ENCODE measurements at regions not wholly inside any gene's neighbourhood (a gene's known extent, or its start where the extent isn't known, plus 50 kb on each side); places are given as distances from the start of the nearest gene placed in this dataset.
A peak's percentile ranks its signal among the peaks of the same experiment; 100 is the strongest.

DNA sequence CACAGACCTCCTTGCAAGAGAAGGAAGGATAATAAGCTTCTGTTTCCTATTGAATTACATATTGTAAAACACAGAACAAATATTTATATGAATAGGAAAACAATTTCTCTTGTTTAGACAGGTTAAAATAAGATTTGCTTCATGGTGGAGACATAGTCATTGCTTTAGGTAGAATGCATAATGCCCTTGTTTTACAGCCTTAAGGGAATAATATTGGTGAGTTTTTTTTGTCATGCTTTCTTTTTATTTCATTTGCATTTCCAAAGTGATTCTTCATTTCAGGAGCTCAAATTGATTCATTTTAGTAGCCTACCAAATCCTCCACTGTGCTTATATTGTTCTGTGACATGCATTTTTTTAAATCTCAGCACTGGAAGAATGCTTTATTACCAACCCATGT lies 690.7 kb downstream of the OLFM4 start:
- no peaks in the 10 kb centered on the region for H3K27me3 ChIP-seq (ENCODE audit: control insufficient read depth, insufficient read depth, low read length)
- no peak overlapping the region for H3K4me3 ChIP-seq (ENCODE audit: low read length)
- H3K4me1 ChIP-seq (ENCODE audit: control insufficient read depth, low read depth, low read length), result no peaks in the 10 kb centered on the region
- H3K36me3 ChIP-seq (ENCODE audit: control insufficient read depth, low read depth, low read length), result no peaks in the 10 kb centered on the region
- H3K27ac ChIP-seq (ENCODE audit: low read length), result no peak overlapping the region
- H3K9me3 ChIP-seq (ENCODE audit: control insufficient read depth, low read depth, low read length), result no peaks in the 10 kb centered on the region
- no peak overlapping the region for H3K9ac ChIP-seq (ENCODE audit: low read length)

DNA sequence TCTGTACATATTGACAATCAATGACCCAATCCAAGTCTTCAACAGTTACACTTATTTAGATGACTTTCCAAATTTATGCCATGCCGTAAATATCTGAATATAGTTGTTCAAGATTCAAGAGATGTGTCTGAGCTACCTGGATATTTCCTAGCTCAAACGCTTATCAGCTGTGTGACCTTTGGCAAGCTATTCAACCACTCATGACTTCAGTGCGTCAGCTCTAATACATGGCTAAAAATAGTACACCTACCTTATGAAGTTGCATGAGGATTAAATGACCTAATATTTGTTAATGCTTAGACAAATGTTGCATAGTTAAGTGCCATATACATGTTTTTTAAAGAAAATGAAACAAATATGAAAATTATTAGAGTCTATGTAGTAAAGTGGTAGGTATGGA lies 704.1 kb downstream of the OLFM4 start:
- Histone ChIP-seq H3K9me3 (ENCODE audit: control insufficient read depth, low read depth, low read length) (no peaks in the 10 kb centered on the region), H3K27me3 (ENCODE audit: control insufficient read depth, insufficient read depth, low read length) (no peaks in the 10 kb centered on the region), H3K36me3 (ENCODE audit: control insufficient read depth, low read depth, low read length) (no peaks in the 10 kb centered on the region), H3K27ac (ENCODE audit: low read length) (no peak overlapping the region), H3K4me3 (ENCODE audit: low read length) (no peak overlapping the region), H3K4me1 (ENCODE audit: control insufficient read depth, low read depth, low read length) (no peaks in the 10 kb centered on the region), H3K9ac (ENCODE audit: low read length) (no peak overlapping the region)

DNA sequence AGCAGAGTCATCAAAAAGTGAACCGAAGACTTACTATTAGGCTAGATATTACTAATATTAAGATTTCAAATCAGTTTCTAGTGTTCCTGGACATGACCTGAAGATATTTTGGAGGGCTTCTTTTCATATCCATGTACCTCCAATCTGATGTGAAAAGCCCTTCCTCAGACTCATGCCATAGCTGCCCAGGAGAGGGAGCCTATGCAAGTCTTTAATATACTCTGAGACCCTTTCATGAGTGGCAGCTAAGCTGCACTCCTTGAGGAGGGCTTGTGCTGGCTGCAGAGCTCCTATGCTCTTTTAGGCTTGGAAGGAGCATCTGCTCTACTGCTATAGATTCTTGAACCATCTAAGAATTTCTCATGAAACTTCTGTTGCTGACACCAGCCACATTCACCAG lies 715.3 kb downstream of the OLFM4 start:
- Histone ChIP-seq H3K9ac (ENCODE audit: low read length) (no peak overlapping the region), H3K27me3 (ENCODE audit: control insufficient read depth, insufficient read depth, low read length) (no peaks in the 10 kb centered on the region), H3K9me3 (ENCODE audit: control insufficient read depth, low read depth, low read length) (no peaks in the 10 kb centered on the region), H3K36me3 (ENCODE audit: control insufficient read depth, low read depth, low read length) (no peaks in the 10 kb centered on the region), H3K4me1 (ENCODE audit: control insufficient read depth, low read depth, low read length) (no peaks in the 10 kb centered on the region), H3K27ac (ENCODE audit: low read length) (no peak overlapping the region), H3K4me3 (ENCODE audit: low read length) (no peak overlapping the region)

DNA sequence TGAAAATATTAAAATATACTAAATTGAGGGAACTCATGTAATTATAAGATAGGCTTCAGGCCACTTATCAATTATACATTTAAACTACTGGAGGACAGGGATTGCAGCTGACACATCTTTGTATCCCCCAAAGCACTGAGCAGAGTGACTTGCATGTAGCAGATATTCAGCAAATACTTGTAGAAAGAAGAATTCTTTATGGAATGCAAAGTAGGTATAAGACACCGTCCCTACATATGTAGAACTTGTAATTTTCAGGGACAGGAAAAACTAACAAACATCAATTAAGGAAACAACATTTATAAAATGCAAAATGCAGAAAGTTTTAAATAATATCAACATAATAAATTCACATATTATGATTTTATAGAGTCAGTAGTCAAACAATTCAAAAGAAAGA lies 719.2 kb downstream of the OLFM4 start:
- H3K9ac ChIP-seq (ENCODE audit: low read length), result no peak overlapping the region
- H3K4me3 ChIP-seq (ENCODE audit: low read length), result no peak overlapping the region
- no peak overlapping the region for H3K27ac ChIP-seq (ENCODE audit: low read length)
- H3K4me1 ChIP-seq (ENCODE audit: control insufficient read depth, low read depth, low read length), result no peaks in the 10 kb centered on the region
- no peaks in the 10 kb centered on the region for H3K36me3 ChIP-seq (ENCODE audit: control insufficient read depth, low read depth, low read length)
- H3K9me3 ChIP-seq (ENCODE audit: control insufficient read depth, low read depth, low read length), result no peaks in the 10 kb centered on the region
- H3K27me3 ChIP-seq (ENCODE audit: control insufficient read depth, insufficient read depth, low read length), result no peaks in the 10 kb centered on the region

DNA sequence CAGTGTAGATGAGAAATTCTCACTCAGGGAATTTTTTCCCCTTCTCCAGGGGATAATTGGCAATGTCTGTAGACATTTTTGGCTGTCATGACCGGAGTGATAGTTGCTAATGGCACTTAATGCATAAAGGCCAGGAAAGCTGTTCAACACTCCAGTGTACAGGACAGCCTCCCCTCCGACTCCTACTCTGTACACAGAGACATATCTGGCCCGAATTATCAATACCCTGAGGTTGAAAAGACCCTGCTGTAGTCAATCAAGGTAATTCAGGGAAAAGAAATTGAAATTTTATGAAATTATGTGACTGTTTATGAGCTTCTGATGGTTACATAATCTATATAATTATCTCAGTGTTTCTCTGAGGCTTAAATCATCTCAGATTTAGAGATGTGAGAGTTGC lies 720.7 kb downstream of the OLFM4 start:
- Histone ChIP-seq H3K4me1 (ENCODE audit: control insufficient read depth, low read depth, low read length) (no peaks in the 10 kb centered on the region), H3K4me3 (ENCODE audit: low read length) (no peak overlapping the region), H3K9ac (ENCODE audit: low read length) (no peak overlapping the region), H3K9me3 (ENCODE audit: control insufficient read depth, low read depth, low read length) (no peaks in the 10 kb centered on the region), H3K36me3 (ENCODE audit: control insufficient read depth, low read depth, low read length) (no peaks in the 10 kb centered on the region), H3K27me3 (ENCODE audit: control insufficient read depth, insufficient read depth, low read length) (no peaks in the 10 kb centered on the region), H3K27ac (ENCODE audit: low read length) (no peak overlapping the region)

DNA sequence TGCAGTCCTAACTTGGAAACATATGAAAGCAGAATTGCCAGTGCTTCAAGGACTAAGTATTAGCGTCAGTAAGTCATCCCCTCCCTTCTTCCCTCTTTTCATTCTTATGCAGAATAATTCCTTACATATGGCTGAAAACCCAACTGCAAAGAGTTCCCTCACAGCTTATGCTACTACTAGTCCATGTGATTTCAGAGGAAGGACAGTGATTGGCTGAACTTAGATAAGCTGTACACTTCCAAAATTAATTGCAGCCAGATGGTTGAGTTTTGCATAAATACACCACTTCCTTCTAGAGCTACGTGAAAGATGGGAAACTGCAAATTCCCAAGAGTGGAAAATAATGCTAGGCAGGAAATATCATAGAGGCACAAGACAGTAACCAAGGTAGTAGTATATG lies 730.4 kb downstream of the OLFM4 start:
- Histone ChIP-seq H3K27ac (ENCODE audit: low read length) (no peak overlapping the region), H3K4me1 (ENCODE audit: control insufficient read depth, low read depth, low read length) (peaks cover 7% of the 10 kb centered on the region), H3K9ac (ENCODE audit: low read length) (no peak overlapping the region), H3K27me3 (ENCODE audit: control insufficient read depth, insufficient read depth, low read length) (no peaks in the 10 kb centered on the region), H3K4me3 (ENCODE audit: low read length) (no peak overlapping the region), H3K36me3 (ENCODE audit: control insufficient read depth, low read depth, low read length) (no peaks in the 10 kb centered on the region), H3K9me3 (ENCODE audit: control insufficient read depth, low read depth, low read length) (no peaks in the 10 kb centered on the region)

DNA sequence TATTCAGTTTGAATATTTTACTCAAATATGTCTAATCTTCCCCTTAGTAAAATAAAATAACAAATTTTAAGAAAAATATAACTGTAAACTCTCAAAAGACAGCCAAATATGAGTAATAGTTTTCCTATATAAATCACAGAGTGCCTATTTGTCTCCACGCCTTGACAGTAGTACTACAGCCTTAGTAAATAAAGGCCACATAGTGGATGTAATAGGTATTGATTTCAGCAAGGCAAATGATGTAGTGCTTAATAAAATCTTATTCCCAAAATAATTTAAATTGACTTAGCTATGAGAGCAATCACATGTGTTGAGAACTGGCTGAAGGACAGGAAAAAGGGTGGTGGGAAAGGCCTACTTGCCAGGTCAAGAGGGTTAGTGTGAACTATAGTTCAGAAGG lies 747.2 kb downstream of the OLFM4 start:
- H3K36me3 ChIP-seq (ENCODE audit: control insufficient read depth, low read depth, low read length), result no peaks in the 10 kb centered on the region
- no peaks in the 10 kb centered on the region for H3K9me3 ChIP-seq (ENCODE audit: control insufficient read depth, low read depth, low read length)
- H3K4me1 ChIP-seq (ENCODE audit: control insufficient read depth, low read depth, low read length), result no peaks in the 10 kb centered on the region
- no peak overlapping the region for H3K27ac ChIP-seq (ENCODE audit: low read length)
- no peak overlapping the region for H3K9ac ChIP-seq (ENCODE audit: low read length)
- H3K27me3 ChIP-seq (ENCODE audit: control insufficient read depth, insufficient read depth, low read length), result no peaks in the 10 kb centered on the region
- H3K4me3 ChIP-seq (ENCODE audit: low read length), result no peak overlapping the region

DNA sequence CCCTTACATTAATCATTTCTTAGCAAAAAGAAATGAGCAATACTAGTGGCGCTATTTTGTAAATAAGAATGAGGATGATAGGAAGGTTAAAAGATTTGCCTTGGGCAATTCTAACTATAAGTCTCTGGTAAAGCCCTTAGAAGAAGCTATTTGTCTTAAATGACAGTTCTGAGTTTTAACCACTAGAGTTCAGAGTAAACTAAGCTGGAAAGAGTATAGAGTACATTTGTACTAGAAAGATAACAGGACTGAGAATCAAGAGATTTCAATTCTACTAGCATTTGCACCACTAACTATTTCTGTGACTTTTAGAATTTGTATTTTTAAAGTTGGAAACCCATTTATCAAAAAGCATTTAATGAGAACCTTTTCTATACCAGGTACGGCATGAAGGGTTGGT lies 750.3 kb downstream of the OLFM4 start:
- no peaks in the 10 kb centered on the region for H3K9me3 ChIP-seq (ENCODE audit: control insufficient read depth, low read depth, low read length)
- no peak overlapping the region for H3K9ac ChIP-seq (ENCODE audit: low read length)
- H3K4me1 ChIP-seq (ENCODE audit: control insufficient read depth, low read depth, low read length), result peaks cover 13% of the 10 kb centered on the region
- H3K27ac ChIP-seq (ENCODE audit: low read length), result no peak overlapping the region
- no peak overlapping the region for H3K4me3 ChIP-seq (ENCODE audit: low read length)
- no peaks in the 10 kb centered on the region for H3K36me3 ChIP-seq (ENCODE audit: control insufficient read depth, low read depth, low read length)
- H3K27me3 ChIP-seq (ENCODE audit: control insufficient read depth, insufficient read depth, low read length), result no peaks in the 10 kb centered on the region

DNA sequence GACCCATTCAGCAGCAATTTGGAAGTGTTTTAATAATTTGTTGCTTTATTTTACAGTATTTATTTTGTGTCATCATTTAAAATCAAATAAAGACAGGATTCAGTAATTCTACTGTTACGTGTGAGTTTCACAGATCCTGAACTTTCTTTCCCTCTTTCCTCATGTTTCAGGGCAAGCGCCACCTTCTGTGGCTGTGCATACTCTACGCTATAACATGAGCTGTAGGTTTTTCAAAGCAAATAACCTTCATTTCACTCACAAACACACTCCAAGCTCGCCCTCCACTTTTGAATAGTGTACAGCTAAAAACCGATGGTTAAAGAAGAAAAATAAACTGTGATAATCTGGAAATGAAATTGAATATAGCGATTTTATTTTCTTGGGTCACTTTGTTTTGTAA lies 753.3 kb downstream of the OLFM4 start:
- Histone ChIP-seq H3K9ac (ENCODE audit: low read length) (peak overlapping the region; percentile 16), H3K36me3 (ENCODE audit: control insufficient read depth, low read depth, low read length) (no peaks in the 10 kb centered on the region), H3K4me3 (ENCODE audit: low read length) (peak overlapping the region; percentile 35), H3K27me3 (ENCODE audit: control insufficient read depth, insufficient read depth, low read length) (no peaks in the 10 kb centered on the region), H3K27ac (ENCODE audit: low read length) (no peak overlapping the region), H3K4me1 (ENCODE audit: control insufficient read depth, low read depth, low read length) (peaks cover 13% of the 10 kb centered on the region), H3K9me3 (ENCODE audit: control insufficient read depth, low read depth, low read length) (no peaks in the 10 kb centered on the region)

DNA sequence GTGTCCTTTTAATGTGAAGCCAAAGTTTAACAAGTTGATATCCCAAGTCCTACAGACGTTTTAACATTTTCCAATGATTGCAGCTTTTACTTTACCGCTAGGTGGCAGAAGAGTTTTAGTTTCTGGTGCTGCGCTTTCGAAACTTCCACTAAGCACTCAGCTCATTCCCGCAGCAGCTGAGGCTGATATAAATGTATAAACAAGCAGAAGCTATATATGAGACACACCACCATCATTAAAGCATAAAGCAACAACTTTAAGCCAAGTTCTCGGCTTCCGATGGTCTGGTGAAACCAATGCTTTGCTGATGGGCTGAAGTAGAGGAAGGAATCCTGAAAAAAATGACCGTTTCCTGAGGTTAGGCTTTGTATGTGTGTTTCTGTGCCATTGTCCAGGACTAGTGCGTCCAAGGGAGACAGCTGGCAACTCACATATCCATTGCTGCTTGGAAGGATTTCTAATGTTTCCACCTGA lies 753.9 kb downstream of the OLFM4 start:
- Histone ChIP-seq H3K27ac (ENCODE audit: low read length) (no peak overlapping the region), H3K36me3 (ENCODE audit: control insufficient read depth, low read depth, low read length) (no peaks in the 10 kb centered on the region), H3K9me3 (ENCODE audit: control insufficient read depth, low read depth, low read length) (no peaks in the 10 kb centered on the region), H3K4me3 (ENCODE audit: low read length) (peak overlapping the region; percentile 35), H3K9ac (ENCODE audit: low read length) (no peak overlapping the region), H3K27me3 (ENCODE audit: control insufficient read depth, insufficient read depth, low read length) (no peaks in the 10 kb centered on the region), H3K4me1 (ENCODE audit: control insufficient read depth, low read depth, low read length) (peaks cover 18% of the 10 kb centered on the region)

DNA sequence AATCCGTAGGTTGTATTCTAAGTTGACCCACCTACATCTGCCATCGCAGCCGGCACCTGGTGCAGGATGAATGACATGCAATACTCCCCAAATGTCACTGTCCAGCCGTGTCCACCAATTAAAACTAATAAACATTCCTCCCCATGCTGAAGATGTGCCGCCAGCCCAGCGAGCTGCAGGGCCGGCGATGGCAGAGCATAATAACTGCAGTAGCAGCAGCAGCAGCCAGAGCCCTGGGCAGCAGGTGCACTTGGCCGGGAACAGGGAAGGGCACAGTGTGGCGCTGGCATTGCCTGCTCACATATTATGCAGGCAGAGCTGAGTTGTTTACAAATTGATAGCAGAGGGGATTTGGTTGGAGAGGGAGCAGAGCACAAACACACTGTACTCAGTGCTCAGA lies 754.9 kb downstream of the OLFM4 start:
- Histone ChIP-seq H3K9ac (ENCODE audit: low read length) (no peak overlapping the region), H3K4me3 (ENCODE audit: low read length) (no peak overlapping the region), H3K4me1 (ENCODE audit: control insufficient read depth, low read depth, low read length) (peaks cover 25% of the 10 kb centered on the region), H3K27ac (ENCODE audit: low read length) (no peak overlapping the region), H3K27me3 (ENCODE audit: control insufficient read depth, insufficient read depth, low read length) (no peaks in the 10 kb centered on the region), H3K36me3 (ENCODE audit: control insufficient read depth, low read depth, low read length) (no peaks in the 10 kb centered on the region), H3K9me3 (ENCODE audit: control insufficient read depth, low read depth, low read length) (no peaks in the 10 kb centered on the region)

DNA sequence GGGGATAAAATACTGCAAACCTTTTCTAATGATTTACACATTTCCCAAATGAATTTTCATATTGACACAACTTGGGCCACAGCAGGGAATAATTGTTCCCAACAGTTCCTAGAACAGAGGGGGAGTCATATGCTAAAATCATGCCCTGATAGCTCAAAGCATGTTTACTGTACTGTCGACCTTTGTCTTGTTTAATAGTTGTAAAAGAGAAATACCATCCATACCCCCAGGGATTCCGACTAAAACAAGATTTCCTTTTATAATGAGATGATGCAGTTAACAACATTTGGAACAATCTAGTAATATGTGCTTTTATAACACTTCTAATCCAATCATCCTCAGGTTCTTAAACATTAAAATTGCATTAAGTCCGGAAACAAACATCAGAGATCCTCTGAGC lies 759.7 kb downstream of the OLFM4 start:
- H3K4me3 ChIP-seq (ENCODE audit: low read length), result peak overlapping the region; percentile 13
- H3K36me3 ChIP-seq (ENCODE audit: control insufficient read depth, low read depth, low read length), result no peaks in the 10 kb centered on the region
- H3K4me1 ChIP-seq (ENCODE audit: control insufficient read depth, low read depth, low read length), result peaks cover 15% of the 10 kb centered on the region
- no peak overlapping the region for H3K9ac ChIP-seq (ENCODE audit: low read length)
- no peaks in the 10 kb centered on the region for H3K9me3 ChIP-seq (ENCODE audit: control insufficient read depth, low read depth, low read length)
- H3K27ac ChIP-seq (ENCODE audit: low read length), result no peak overlapping the region
- no peaks in the 10 kb centered on the region for H3K27me3 ChIP-seq (ENCODE audit: control insufficient read depth, insufficient read depth, low read length)

All from iPS-18a (cell line).